ENCODE measurements at regions not wholly inside any gene's neighbourhood (a gene's known extent, or its start where the extent isn't known, plus 50 kb on each side); places are given as distances from the start of the nearest gene placed in this dataset.

- TF ChIP-seq, protein P1, sequence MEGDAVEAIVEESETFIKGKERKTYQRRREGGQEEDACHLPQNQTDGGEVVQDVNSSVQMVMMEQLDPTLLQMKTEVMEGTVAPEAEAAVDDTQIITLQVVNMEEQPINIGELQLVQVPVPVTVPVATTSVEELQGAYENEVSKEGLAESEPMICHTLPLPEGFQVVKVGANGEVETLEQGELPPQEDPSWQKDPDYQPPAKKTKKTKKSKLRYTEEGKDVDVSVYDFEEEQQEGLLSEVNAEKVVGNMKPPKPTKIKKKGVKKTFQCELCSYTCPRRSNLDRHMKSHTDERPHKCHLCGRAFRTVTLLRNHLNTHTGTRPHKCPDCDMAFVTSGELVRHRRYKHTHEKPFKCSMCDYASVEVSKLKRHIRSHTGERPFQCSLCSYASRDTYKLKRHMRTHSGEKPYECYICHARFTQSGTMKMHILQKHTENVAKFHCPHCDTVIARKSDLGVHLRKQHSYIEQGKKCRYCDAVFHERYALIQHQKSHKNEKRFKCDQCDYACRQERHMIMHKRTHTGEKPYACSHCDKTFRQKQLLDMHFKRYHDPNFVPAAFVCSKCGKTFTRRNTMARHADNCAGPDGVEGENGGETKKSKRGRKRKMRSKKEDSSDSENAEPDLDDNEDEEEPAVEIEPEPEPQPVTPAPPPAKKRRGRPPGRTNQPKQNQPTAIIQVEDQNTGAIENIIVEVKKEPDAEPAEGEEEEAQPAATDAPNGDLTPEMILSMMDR (IDR thresholded peaks at IDR 0.05), result no peak
- no peaks in the 10 kb centered on the region for H3K9me3 Mint-ChIP-seq
- 70% methylated on average over 1 of the region's 1 CpG for WGBS (ENCODE audit: insufficient coverage)
- no peak overlapping the region for H3K4me3 Mint-ChIP-seq
- DNase-seq, result no peak
- Histone ChIP-seq H3K36me3 (ENCODE audit: control insufficient read depth, insufficient read depth, low read length) (no peaks in the 10 kb centered on the region), H3K9me3 (ENCODE audit: control insufficient read depth, insufficient read depth, low read length) (no peaks in the 10 kb centered on the region), H3K4me1 (ENCODE audit: control insufficient read depth, insufficient read depth, low read length) (peaks cover 12% of the 10 kb centered on the region), H3K27ac (ENCODE audit: low read length) (no peak overlapping the region), H3K4me3 (ENCODE audit: low read length) (no peak overlapping the region), H3K27me3 (ENCODE audit: control insufficient read depth, insufficient read depth, low read length) (no peaks in the 10 kb centered on the region)
- intact Hi-C loops (cut with micrococcal nuclease), result no loop called here
- H3K27ac Mint-ChIP-seq, result no peak overlapping the region
- no peaks in the 10 kb centered on the region for H3K36me3 Mint-ChIP-seq
- peaks cover 0 to 7% of the 10 kb centered on the region in 2 donors for H3K4me1 Mint-ChIP-seq
- no peak for ATAC-seq
- peaks cover 0 to 6% of the 10 kb centered on the region in 2 donors for H3K27me3 Mint-ChIP-seq (ENCODE audit: low read depth in 2 of 2)
Measured at GRCh38 chr13:44760434-44760833, 184.3 kb upstream of the TSC22D1 start.

DNA sequence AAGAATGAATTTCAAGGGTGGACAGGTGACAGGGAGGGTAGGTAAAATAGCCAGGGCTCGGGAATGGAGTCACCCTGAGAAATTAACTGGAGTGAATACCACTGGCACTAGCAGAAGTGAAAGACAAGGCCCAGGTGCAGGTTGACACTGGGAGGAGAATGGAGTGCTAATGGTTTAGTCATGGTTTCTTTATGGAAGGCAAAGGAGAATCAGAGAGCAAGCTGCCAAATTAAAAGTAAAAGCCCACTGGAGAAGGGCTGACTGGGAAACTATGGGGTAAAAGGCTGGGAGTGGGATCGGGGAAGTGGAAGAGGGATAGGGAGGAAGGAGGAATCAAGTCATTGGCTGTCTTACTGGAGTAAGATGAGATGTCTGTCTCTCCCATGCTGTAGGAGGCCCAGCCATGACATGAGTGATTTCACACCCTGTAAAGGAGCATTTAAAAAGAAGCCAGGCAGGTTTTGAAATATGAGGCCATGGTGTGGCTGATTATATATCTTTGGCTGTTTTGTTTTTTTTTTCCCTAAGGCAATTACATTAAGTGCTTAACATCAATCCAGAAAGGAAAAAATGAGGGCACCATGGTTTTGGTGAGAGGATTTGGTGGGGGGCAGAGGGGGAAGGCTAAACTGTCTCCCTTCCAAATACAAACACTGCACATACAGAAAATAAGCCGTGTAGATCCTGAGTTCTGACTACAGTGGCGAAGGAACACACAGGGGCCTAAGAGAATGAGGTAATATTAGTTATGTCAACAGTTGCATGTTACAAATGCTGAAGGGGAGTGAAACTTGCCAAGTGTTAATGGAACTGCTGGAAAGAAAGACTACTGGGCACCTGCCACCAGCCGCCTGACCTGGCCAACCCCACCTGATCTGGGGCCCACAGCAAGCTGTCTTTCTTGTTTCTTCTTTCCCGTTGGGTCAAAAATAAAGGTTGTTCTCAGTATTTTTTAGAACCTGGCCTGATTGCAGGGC, 183.5 kb upstream of the TSC22D1 start:
- Mint-ChIP-seq H3K4me1 (peaks cover 0 to 7% of the 10 kb centered on the region in 2 donors), H3K4me3 (no peak overlapping the region), H3K27me3 (ENCODE audit: low read depth in 2 of 2) (peaks cover 0 to 6% of the 10 kb centered on the region in 2 donors), H3K9me3 (no peaks in the 10 kb centered on the region), H3K27ac (no peak overlapping the region), H3K36me3 (no peaks in the 10 kb centered on the region)
- Histone ChIP-seq H3K9me3 (ENCODE audit: control insufficient read depth, insufficient read depth, low read length) (no peaks in the 10 kb centered on the region), H3K27ac (ENCODE audit: low read length) (no peak overlapping the region), H3K4me3 (ENCODE audit: low read length) (no peak overlapping the region), H3K4me1 (ENCODE audit: control insufficient read depth, insufficient read depth, low read length) (peaks cover 11% of the 10 kb centered on the region), H3K36me3 (ENCODE audit: control insufficient read depth, insufficient read depth, low read length) (no peaks in the 10 kb centered on the region), H3K27me3 (ENCODE audit: control insufficient read depth, insufficient read depth, low read length) (no peaks in the 10 kb centered on the region)
- ATAC-seq (no peak), DNase-seq (no peak)
- intact Hi-C loops (cut with micrococcal nuclease), result no loop called here
- WGBS (ENCODE audit: insufficient coverage), result 87% methylated on average over 6 of the region's 6 CpGs
- TF ChIP-seq, protein P1 (IDR thresholded peaks at IDR 0.05), result no peak

GRCh38 chr13:44758630-44759383, 182.7 kb upstream of the TSC22D1 start:
- DNase-seq (no peak), ATAC-seq (peak in 1 of 3 donors; percentile 19)
- TF ChIP-seq, protein P1 (IDR thresholded peaks at IDR 0.05), result no peak
- Mint-ChIP-seq H3K4me1 (no peaks in the 10 kb centered on the region), H3K9me3 (no peaks in the 10 kb centered on the region), H3K27ac (no peak overlapping the region), H3K4me3 (no peak overlapping the region), H3K36me3 (no peaks in the 10 kb centered on the region), H3K27me3 (ENCODE audit: low read depth in 2 of 2) (peaks cover 0 to 4% of the 10 kb centered on the region in 2 donors)
- Histone ChIP-seq H3K4me3 (ENCODE audit: low read length) (no peak overlapping the region), H3K27ac (ENCODE audit: low read length) (no peak overlapping the region), H3K36me3 (ENCODE audit: control insufficient read depth, insufficient read depth, low read length) (no peaks in the 10 kb centered on the region), H3K4me1 (ENCODE audit: control insufficient read depth, insufficient read depth, low read length) (peaks cover 3% of the 10 kb centered on the region), H3K27me3 (ENCODE audit: control insufficient read depth, insufficient read depth, low read length) (no peaks in the 10 kb centered on the region), H3K9me3 (ENCODE audit: control insufficient read depth, insufficient read depth, low read length) (no peaks in the 10 kb centered on the region)
- WGBS (ENCODE audit: insufficient coverage), result 82% methylated on average over 10 of the region's 11 CpGs
- intact Hi-C loops (cut with micrococcal nuclease), result no loop called here
